ENCODE measurements at regions not wholly inside any gene's neighbourhood (a gene's known extent, or its start where the extent isn't known, plus 50 kb on each side); places are given as distances from the start of the nearest gene placed in this dataset.
A peak's percentile ranks its signal among the peaks of the same experiment; 100 is the strongest.

DNA sequence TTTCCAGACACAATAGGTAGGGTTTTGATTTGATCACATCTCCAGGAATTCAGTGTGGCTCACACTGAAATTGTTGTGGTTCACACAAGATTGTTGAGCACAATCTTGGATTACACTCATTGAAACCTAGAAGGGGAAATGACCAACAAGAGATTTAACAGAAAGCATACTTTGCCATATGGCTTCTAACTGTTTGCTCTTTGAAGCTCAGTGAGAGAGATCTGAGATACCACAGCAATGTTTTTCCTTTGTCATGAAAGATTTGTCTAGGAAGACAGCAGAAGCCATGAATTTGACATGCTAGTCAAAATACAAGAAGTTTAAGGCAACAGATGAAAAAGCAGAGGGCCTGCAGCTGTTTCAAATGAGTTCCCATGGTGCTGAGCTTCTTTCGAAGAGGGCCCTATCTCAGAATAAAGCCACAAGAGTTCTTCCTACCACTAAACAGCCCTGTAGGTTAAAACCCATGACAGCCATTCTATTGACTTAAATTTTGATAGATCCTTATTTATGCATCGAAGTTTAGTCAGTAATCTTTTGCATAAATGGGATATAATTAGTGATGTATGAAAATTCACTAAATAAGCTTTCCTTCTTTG, 650.4 kb downstream of the LTN1 start:
- no peak for DNase-seq (ENCODE audit: low read depth)

DNA sequence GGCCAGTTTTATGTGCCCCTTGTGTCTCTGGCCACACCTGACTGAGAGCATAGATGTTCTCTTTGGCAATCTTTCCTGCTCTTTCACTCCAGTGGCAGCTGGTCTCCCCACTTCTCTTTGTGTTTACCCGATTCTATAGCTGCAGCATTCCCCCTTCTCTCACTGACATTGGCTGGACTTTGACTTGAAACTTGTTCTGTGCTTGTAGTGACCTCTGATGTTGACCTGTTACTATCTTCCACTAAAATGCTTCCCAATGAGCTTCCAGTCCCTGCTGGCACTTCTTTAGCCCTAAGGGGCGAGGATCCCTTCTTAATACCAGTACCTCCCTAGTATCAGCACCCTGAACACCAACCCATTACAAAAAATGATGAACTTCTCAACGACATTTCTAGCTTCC, 653.3 kb downstream of the LTN1 start:
- no peak for DNase-seq (ENCODE audit: low read depth)

DNA sequence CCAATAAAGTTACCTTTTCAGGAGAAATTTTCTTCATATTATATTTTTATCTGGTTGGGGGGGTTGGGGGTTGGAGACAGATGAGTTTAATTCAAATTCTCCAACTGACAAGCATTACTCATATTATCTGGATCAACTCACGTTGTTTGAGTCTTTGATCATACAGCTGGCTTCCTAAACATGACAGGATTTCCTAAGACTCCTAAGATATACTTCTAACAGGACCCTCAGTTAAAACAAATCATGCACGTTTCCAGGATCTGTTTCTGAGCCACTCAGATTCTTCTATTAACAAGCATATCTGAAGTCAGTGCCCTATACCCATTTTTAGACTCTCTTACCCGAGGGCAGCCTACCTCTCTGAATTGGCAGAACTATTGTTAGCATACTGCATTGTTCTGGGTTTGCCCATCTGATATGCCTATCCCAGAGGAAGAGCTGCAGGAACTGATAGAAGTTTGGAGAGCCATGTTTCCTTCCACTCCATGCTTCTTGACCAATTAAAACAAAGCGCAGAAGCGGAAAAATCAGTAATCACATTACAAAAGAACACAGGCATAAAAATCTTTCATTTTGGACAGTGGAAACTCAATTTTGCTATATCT, 653.9 kb downstream of the LTN1 start:
- DNase-seq (ENCODE audit: low read depth): no peak

DNA sequence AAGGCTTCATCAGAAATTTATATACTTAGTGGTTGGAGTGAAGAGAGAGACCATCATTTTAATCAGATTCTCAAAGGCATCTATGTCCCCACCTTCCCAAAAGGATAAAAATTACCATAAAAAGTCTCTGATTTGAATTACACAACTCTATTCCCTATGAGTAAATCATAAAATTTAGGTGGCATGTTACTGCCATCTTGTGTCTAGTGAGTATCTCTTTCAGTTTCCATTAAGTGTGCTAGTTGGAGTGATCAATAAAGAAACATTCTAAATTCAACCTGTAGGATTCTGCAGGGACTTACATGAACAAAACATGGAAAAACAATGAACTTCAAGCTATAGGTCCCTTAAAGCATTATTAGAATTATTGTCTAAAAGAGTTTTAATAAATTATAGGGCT, 655.4 kb downstream of the LTN1 start:
- DNase-seq (ENCODE audit: low read depth): peak; percentile 71

DNA sequence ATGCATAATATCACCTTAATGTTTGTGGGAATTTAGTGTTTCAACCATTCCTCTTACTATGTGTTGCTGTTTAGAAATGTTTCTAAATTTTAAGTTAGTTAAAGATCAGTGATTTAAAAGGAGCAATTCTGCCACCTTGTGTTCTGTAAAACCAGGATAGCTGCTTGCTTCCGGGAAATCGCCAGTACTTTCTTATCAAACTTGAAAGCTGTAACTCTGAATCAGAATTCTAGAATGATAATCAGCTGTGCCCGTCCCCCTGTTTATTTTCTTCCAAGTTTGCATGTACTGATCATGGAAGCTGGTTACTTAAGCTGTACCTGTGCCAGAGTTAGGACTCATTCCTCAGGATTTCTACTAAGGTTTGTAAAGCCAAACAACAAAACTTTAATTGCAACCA, 656.4 kb downstream of the LTN1 start:
- DNase-seq (ENCODE audit: low read depth): peak; percentile 75

DNA sequence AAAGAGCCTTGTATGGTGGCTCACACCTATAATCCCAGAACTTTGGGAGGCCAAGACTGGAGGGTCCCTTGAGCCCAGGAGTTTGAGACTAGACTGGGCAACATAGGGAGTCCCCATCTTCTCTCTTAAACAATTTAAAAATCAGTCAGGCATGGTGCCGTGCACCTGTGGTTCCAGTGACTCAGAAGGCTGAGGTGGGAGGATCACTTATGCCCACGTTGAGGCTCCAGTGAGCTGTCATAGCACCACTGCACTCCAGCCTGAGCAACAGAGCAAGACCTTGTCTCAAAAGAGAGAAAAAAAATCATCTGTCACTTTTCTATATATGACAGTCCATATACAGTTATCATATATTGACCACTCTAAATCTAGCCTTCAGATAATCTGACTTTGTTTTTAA, 658.3 kb downstream of the LTN1 start:
- DNase-seq (ENCODE audit: low read depth): peak; percentile 26

DNA sequence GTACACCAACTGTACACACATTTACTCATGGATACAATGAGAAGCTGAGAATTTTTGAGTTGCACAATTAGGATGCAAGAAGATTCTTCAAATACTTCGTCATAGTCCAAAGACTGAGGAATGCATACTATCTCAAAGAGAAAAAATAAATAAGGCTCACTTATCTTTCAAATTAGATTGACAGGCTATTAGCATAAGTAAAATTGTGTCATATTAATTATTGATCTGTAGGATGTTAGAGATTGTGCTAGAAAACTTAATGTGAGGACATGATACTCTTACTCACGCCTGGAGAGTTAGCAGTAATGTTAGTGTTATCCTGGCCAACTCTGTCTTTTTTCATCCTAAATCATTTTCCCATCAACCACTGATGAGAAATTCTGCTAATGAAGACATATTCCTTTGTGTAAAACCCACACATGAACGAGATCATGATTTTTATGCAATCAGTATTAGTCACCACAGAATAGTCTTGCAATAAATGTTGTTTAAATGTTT, 659.0 kb downstream of the LTN1 start:
- DNase-seq (ENCODE audit: low read depth): peak; percentile 47

DNA sequence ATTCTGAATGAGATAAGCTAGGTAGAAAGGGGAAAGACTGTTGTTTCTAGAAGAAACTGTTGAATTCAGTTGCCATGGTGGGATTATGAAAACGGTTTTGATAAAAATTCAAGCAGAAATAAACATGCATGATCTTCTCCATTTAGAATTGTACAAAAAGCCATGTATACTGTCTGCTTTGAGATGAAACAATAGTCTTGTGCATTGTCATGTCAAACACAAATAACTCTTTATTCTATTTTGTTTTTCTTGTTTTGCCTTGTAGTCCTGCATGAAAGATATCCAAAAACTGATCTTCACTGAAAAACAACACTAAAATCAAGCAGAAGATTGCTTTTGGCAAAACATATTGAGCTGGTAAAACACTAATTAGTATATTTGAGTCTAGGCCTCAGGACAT, 659.9 kb downstream of the LTN1 start:
- DNase-seq (ENCODE audit: low read depth): no peak

DNA sequence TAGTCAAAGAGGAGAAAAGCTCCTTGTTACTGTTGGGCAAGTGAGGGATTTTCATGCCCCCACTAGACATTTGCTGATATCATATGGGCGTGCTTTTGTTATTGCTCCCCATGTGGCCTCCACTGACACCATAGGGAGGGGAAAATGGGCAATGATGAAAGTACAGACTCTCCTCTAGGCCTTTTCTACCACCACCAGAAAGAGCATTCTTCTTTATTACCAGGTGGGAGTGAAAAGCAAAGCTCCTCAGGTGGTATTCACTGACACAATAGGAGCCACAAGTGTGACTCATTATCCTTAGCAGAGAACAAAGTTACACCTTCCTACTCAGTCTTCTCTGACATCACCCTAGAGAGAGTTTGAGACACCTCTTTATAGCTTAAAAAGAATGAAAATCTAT, 667.1 kb downstream of the LTN1 start:
- no peak for DNase-seq (ENCODE audit: low read depth)

DNA sequence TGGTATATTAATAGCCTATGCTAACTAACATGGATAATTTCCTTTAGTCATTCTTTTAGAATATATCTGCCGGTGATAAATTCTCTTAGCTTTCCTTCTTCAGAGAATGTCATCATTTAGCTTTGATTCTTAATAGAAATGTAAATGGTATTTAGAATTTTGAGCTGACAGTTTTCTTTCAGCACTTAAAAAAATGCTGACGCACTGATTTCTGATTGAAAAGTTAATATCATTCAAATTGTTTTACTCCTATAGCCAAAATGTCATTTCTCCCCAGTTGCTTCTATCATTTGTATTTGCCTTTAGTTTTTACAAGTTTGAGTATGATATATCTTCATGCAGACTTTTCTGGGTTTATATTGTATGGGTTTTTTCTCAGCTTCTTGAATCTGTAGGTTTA, 668.0 kb downstream of the LTN1 start:
- no peak for DNase-seq (ENCODE audit: low read depth)

DNA sequence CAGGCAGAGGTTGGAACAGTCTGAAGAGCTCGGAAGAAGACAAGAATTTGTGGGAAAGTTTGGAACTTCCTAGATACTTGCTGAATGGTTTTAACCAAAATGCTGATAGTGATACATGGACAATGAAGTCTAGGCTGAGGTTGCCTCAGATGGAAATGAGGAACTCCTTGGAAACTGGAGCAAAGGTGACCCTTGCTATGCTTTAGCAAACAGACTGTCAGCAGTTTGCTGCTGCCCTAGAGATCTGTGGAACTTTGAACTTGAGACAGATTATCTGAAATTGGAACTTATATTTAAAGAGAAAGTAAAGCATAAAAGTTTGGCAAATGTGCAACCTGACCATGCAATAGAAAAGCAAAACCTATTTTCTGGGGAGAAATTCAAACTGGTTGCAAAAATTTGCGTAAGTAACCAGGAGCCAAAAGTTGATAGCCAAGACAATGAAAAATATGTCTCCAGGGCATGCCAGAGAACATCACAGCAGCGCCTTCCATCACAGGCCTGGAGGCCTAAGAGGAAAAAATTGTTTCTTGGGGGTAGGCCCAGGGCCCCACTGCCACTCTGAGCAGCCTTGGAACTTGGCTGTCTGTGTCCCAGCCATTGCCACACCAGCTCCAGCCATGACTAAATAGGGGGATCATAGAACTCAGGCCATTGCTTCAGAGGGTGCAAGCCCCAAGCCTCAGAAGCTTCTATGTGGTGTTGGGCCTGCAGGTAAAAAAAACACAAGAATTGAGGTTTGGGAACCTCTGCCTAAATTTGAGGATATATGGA, 675.3 kb downstream of the LTN1 start:
- no peak for DNase-seq (ENCODE audit: low read depth)

DNA sequence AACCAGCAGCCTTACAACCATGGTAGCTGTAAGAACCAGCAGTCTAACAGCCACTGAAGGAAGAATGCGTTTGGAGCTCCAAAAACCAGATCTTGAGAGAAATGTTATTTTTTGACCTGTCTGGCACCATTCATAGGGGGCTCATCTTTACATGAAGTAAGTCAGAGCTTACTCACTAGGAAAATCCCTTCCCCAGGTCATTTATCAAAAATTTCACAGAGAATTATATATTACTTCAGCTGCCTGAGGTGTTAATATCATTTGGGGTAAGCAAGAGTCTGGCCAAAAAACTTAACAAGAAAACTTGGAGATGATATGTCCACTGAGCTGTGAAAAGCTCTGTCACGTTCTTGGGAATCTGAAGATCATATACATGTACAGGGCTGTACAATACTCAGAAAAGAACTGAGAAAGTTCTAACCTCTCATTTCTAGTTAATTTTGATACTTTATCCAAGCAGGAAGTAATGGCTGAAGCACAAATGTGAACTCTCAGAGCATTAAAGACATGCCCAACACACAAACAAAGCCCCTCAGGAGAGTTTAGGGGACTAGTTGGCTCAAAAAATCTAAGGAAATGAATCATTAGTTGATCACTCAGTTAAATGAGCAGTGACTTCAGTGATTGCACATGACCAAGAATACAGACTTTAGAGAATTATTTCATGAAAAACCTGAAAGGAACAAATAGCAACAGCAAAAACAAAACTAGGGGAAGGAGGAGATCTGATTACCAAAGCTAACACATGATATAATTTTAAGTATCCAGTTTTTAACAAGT, 681.1 kb downstream of the LTN1 start:
- peak; percentile 48 for DNase-seq (ENCODE audit: low read depth)

DNA sequence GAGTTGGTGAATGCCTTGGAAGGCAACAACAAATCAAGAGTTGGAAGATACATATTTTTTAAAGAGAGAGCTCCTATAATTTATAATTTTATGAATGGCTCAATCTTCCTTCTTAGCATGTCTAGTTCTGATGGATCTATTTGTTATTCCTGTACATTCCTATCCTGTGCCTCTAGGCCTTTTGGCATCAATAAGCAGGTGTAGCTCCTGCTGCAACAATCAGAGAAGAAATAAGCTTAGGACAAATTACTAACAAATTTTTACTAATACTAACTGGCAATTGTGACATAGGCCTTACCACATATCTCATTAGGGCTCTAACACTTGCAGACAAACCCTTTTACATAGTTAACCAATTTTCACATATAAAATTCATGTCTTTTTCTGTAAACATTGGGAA, 682.0 kb downstream of the LTN1 start:
- DNase-seq (ENCODE audit: low read depth): no peak

DNA sequence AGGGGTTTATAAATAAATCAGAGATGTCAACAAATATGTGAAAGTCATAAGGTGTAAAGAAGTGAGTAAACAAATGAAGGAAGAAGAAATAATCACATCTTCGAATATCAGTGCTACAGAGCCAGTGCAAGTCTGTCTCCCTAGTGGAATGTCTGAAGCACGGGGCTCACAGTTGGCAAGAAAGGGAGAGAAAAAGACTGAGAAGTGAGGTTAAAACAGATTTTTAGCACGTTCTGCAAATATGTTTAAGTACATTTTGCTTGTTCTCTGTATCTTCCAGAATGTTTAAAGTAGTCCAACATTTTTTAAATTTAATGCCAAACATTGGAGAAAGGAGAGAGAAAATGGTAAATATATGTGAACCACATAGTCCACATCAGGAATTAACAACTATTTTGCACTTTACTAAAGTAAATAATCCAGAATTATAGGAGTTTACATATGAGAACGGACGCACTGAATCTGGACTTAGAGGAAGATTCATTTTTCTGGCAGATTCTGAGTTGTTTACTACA, 682.4 kb downstream of the LTN1 start:
- no peak for DNase-seq (ENCODE audit: low read depth)

DNA sequence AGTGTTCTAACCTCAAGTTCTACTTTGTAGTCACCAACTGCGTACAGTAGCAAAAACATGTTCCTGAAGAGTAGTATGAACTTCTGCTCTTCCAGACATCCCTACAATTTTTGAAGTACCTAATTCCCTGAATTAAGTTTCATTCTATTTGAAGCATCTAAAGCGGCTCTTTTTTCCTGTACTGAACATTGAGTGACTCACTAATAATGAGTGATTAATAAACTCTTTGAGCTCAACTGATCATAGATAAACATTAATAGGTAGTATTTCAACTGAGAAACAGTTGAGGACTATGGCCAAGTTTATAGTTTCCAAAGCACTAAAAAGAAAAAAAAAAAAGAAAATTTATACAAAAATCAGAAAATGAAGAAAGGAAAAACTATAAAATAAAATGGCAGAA, 683.1 kb downstream of the LTN1 start:
- no peak for DNase-seq (ENCODE audit: low read depth)

DNA sequence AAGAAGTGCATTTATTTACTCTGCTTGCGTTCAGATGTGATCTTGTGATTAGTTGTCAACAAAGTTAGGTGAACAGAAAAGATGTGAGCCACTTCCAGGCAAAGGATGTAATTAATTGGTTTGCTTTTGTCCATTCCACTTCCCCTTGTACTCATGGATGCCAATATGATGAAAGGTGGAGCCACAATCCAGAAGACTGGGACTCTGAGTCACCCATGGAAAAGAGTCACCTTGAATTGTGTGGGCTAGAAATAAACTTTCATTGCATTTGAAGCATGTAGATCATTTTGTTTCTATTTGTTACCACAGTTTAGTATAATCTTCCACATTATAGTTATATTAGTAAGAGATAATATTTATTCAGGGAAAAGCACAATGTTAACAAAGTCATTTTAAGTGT, 684.2 kb downstream of the LTN1 start:
- peak; percentile 74 for DNase-seq (ENCODE audit: low read depth)

DNA sequence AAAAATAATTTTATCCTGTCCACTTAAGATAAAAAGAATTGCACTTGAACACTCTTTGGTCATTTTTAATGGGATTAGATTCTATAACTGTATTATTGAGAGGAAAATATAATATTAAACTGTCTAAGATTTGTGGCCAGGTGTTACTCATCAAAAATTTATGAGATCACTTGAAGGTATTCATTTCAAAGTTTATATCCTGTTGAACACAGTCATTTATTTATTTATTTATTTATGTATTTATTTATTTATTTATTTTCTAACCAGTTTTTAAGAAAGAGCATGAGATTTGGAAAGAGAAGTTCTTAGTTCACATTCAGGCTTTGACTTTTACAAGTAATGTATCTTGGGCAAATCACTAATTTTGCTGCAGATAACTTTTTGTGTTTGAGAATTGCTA, 692.7 kb downstream of the LTN1 start:
- DNase-seq (ENCODE audit: low read depth): peak; percentile 28

DNA sequence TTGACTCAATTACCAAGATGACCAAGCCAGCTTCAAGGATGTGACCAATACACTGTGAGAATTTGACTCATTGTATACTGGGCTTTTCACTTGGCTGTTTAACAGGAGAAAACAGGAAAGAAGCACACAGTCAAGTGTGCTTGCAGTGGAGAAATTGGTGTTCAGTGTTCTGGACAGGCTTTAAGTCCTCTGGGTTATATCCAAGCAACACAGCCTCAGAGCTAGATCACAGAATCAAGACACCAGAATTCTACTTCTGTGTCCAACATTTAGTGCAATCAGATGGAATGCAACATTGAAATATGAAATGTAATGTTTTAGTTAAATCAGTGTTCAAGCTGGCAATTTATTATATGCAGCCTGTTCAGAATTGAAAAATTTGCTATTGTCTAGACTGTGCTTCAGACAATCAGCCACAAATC, 694.4 kb downstream of the LTN1 start:
- peak; percentile 73 for DNase-seq (ENCODE audit: low read depth)

DNA sequence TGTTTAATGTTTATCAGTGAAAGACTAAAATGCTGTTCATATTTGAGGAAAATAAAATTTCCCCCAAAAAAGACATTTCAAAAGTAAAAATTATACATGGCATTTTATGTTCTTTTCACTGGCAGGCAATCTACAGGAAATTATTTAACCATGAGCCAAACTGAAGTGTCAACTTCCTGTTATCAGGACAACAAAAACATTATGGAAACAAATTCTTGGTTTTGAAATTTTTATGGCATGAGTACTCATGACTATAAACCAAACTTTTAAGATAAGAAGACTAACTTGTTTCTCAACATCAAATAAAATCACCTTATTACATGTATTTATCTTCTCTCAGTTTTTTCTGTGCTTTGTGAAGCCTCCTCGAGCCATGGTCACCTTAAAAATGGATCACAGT, 698.6 kb downstream of the LTN1 start:
- DNase-seq (ENCODE audit: low read depth): peak; percentile 78

DNA sequence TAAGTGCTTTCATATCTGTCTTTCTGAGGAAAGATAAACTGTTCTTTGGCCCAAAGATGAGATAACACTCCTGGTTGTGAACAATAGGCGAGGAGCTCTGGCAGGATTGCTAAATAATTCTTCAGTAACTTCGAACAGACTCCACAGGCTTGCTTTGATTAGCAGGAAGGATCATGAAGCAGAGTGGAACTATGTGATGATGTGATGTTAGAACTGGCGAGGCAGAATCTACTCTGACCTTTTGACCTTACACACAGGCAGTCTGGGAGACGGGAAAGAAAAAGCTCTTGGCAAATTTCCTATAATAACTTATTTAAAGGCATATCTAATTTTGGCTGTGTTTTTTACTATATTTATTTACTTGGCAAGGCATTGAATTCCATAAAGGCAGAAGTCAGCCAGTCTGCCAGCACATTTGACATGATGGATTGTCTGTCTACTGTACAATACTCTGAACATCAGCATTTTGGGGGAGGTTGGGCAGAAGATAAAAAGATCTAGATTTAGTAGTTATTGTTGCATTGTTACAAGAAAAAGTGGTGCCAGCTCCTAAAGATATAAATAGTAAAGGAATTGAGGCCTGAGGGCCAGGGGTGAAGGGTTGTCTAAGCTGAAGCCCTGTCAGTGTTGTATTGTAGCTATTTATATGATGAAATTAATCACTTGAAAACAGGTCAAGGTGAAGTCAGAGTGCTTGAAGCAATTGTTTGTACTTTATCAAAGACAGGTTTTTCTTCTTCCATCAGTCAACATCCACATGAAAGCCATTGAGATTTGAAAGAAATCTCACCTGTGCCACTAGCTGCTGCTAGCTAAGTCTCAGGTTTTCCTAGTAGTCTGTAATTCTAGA, 708.8 kb downstream of the LTN1 start:
- peak; percentile 21 for DNase-seq (ENCODE audit: low read depth)

DNA sequence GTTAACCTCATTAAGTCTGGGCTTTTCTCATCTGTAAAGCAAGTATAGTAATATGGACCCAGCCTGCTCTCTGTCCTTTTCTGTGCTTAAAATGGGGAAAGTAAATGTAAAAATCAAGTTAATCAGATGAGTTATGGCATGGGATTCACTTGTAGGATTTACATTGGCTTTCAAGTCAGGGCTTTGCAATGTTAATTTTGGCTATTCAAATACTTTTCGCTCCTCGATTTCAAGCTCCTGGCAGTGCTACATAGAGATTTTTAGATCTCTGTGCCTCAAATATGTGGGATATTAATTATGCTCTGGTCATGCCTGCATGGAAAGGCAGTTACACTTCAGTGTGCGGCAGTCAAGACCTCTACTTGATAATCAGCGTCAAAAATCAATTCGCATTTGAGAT, 709.8 kb downstream of the LTN1 start:
- DNase-seq (ENCODE audit: low read depth): no peak
